A549 (cell line): ENCODE measurements at regions not wholly inside any gene's neighbourhood (a gene's known extent, or its start where the extent isn't known, plus 50 kb on each side); places are given as distances from the start of the nearest gene placed in this dataset.

Source experiments
- ATAC-seq, 2 experiments: fragments of 200-7000 bp in 1 of 2; fragments of >200 bp in 1 of 2; cut with Nextera tagmentation in 1 of 2; cut with Tn5 transposase in 1 of 2; 3 replicates each; pipeline versions ENCODE4 v1.8.0 to v1.9.1; 2018 to 2020; ENCODE audit warnings: mild to moderate bottlenecking in 1 of 2, moderate library complexity in 1 of 2
- CTCF ChIA-PET: fragments of 300-600 bp; sonication (Branson Sonifier 250); formaldehyde crosslinking; extraction: SDS; loops from one replicate; lab custom pipeline; 2021; ENCODE audit warnings: antibody characterized with exemption, inconsistent platforms; lab: Yijun Ruan, JAX
- POLR2A ChIA-PET: fragments of 350-600 bp; formaldehyde crosslinking; extraction: SDS; loops from one replicate; lab custom pipeline; 2021; ENCODE audit warnings: antibody characterized with exemption, inconsistent platforms; lab: Yijun Ruan, JAX
- DNase-seq, 2 experiments: peaks; one replicate each; pipeline versions ENCODE4 v3.0.0 to v3.0.0-alpha.2; 2011 to 2016; ENCODE audit warnings: low read depth in 1 of 2, low spot score in 1 of 2
- FAIRE-seq: peaks from 2 replicates; lab custom pipeline; 2011; peaks lifted over from hg19 to GRCh38; lab: Jason Lieb, UNC
- H3K27ac ChIP-seq, 2 experiments: fragments of >200 bp; sonication (Bioruptor Twin); formaldehyde crosslinking; 3 replicates each; pipeline ENCODE4 v1.5.1; 2016 to 2017
- H3K4me1 ChIP-seq: fragments of >200 bp; sonication (Bioruptor Twin); formaldehyde crosslinking; 3 replicates; pipeline ENCODE4 v1.6.1; 2016
- H3K4me2 ChIP-seq: fragments of >200 bp; sonication (Bioruptor Twin); formaldehyde crosslinking; 3 replicates; pipeline ENCODE4 v1.6.1; 2016
- H3K4me3 ChIP-seq: fragments of >200 bp; sonication (Bioruptor Twin); formaldehyde crosslinking; 3 replicates; pipeline ENCODE4 v1.5.1; 2016
- H3K9me3 ChIP-seq: fragments of >200 bp; sonication (Bioruptor Twin); formaldehyde crosslinking; 3 replicates; pipeline ENCODE4 v1.6.1; 2016
- CBX2 ChIP-seq: fragments of 200-600 bp; sonication (generic); IDR thresholded peaks from 2 replicates; pipeline ENCODE4 v1.6.1; 2016; ENCODE audit warnings: low read depth, mild to moderate bottlenecking, borderline replicate concordance
- CHD2 ChIP-seq: fragments of 150-350 bp; IDR thresholded peaks from 2 replicates; pipeline ENCODE4 v1.6.1; 2014; ENCODE audit warnings: low read length; ENCODE audit not compliant: partially characterized antibody
- CHD4 ChIP-seq: fragments of 200-600 bp; sonication (generic); IDR thresholded peaks from 2 replicates; pipeline ENCODE4 v1.6.1; 2016; ENCODE audit warnings: antibody characterized with exemption, mild to moderate bottlenecking, borderline replicate concordance
- EP300 ChIP-seq, 2 experiments: fragments of >200 bp; sonication (Bioruptor Twin); formaldehyde crosslinking; IDR thresholded peaks; 2 replicates in 1 of 2; 3 replicates in 1 of 2; pipeline ENCODE4 v1.6.1; 2016 to 2017
- ESRRA ChIP-seq: fragments of 150-350 bp; IDR thresholded peaks from 2 replicates; pipeline ENCODE4 v1.6.1; 2014; ENCODE audit warnings: mild to moderate bottlenecking, low read length, borderline replicate concordance
- FOSB ChIP-seq: fragments of 250-450 bp; sonication (Bioruptor Pico); IDR thresholded peaks from 2 replicates; pipeline ENCODE4 v1.5.0; 2020; ENCODE audit warnings: mild to moderate bottlenecking, moderate library complexity
- FOSL2 ChIP-seq, 2 experiments: fragments of 450-650 bp in 1 of 2; fragments of >200 bp in 1 of 2; sonication (Bioruptor Twin) in 1 of 2; formaldehyde crosslinking; IDR thresholded peaks; 2 replicates each; pipeline versions ENCODE4 v1.5.0 to v1.6.1; 2016 to 2020; ENCODE audit warnings: mild to moderate bottlenecking in 1 of 2, moderate library complexity in 1 of 2
- FOXS1 ChIP-seq: fragments of 250-450 bp; sonication (Bioruptor Pico); IDR thresholded peaks from 2 replicates; pipeline ENCODE4 v1.5.0; 2020; ENCODE audit warnings: mild to moderate bottlenecking, moderate library complexity
- HDAC2 ChIP-seq: fragments of 200-600 bp; sonication (generic); IDR thresholded peaks from 2 replicates; pipeline ENCODE4 v1.6.1; 2016
- HEYL ChIP-seq: fragments of 250-450 bp; sonication (Bioruptor Pico); IDR thresholded peaks from 2 replicates; pipeline ENCODE4 v1.8.0; 2021; ENCODE audit warnings: mild to moderate bottlenecking, moderate library complexity
- HOXA7 ChIP-seq: fragments of 250-450 bp; sonication (Bioruptor Pico); IDR thresholded peaks from 2 replicates; pipeline ENCODE4 v1.5.0; 2020; ENCODE audit warnings: mild to moderate bottlenecking, moderate library complexity
- HOXB13 ChIP-seq: fragments of 250-450 bp; sonication (Bioruptor Pico); IDR thresholded peaks from 2 replicates; pipeline ENCODE4 v1.5.0; 2020; ENCODE audit warnings: low read depth, mild to moderate bottlenecking, moderate library complexity
- HOXB5 ChIP-seq: fragments of 250-450 bp; sonication (Bioruptor Pico); IDR thresholded peaks from 2 replicates; pipeline ENCODE4 v1.5.0; 2020; ENCODE audit warnings: mild to moderate bottlenecking, moderate library complexity
- KDM1A ChIP-seq: fragments of 200-600 bp; sonication (generic); IDR thresholded peaks from 2 replicates; pipeline ENCODE4 v1.6.1; 2016; ENCODE audit warnings: low read depth, mild to moderate bottlenecking
- KDM5A ChIP-seq: fragments of 200-600 bp; sonication (generic); IDR thresholded peaks from 2 replicates; pipeline ENCODE4 v1.6.1; 2016; ENCODE audit warnings: antibody characterized with exemption, mild to moderate bottlenecking
- MAFK ChIP-seq: fragments of 450-650 bp; IDR thresholded peaks from 2 replicates; pipeline ENCODE4 v1.6.1; 2014; ENCODE audit not compliant: partially characterized antibody
- MYC ChIP-seq: IDR thresholded peaks from 2 replicates; pipeline ENCODE4 v1.6.1; 2012; ENCODE audit warnings: mild to moderate bottlenecking, inconsistent platforms, low read length, improper control_type of control experiment, borderline replicate concordance
- NFE2L2 ChIP-seq: fragments of 150-350 bp; conservative IDR thresholded peaks from 2 replicates; pipeline ENCODE4 v1.6.1; 2014; ENCODE audit warnings: low read length
- NPAS2 ChIP-seq: fragments of 250-450 bp; sonication (Bioruptor Pico); IDR thresholded peaks from 2 replicates; pipeline ENCODE4 v1.8.0; 2022; ENCODE audit warnings: mild to moderate bottlenecking, moderate library complexity, borderline replicate concordance
- POLR2A ChIP-seq: IDR thresholded peaks from 2 replicates; pipeline ENCODE4 v1.6.1; 2012; ENCODE audit warnings: mild to moderate bottlenecking, low read length
- RARB ChIP-seq: fragments of 250-450 bp; sonication (Bioruptor Pico); IDR thresholded peaks from 2 replicates; pipeline ENCODE4 v1.8.0; 2021; ENCODE audit warnings: mild to moderate bottlenecking, moderate library complexity
- SMC3 ChIP-seq: fragments of >200 bp; sonication (Bioruptor Twin); formaldehyde crosslinking; IDR thresholded peaks from 3 replicates; pipeline ENCODE4 v1.6.1; 2018; ENCODE audit warnings: inconsistent platforms
- TFCP2L1 ChIP-seq: fragments of 250-450 bp; sonication (Bioruptor Pico); IDR thresholded peaks from 2 replicates; pipeline ENCODE4 v1.5.0; 2021; ENCODE audit warnings: mild to moderate bottlenecking
- ZC3H11A ChIP-seq: fragments of 450-650 bp; IDR thresholded peaks from 2 replicates; pipeline ENCODE4 v1.6.1; 2014; ENCODE audit warnings: antibody characterized with exemption, mild to moderate bottlenecking
- ZSCAN20 ChIP-seq: fragments of 250-450 bp; sonication (Bioruptor Pico); IDR thresholded peaks from 2 replicates; pipeline ENCODE4 v1.8.0; 2022; ENCODE audit warnings: mild to moderate bottlenecking, moderate library complexity
- WGBS: methylation state at CpG from one replicate; pipeline ENCODE4 v1.1.6; 2017; ENCODE audit errors: missing lambda C conversion rate; 5-methylcytosine and 5-hydroxymethylcytosine counted together
- TF ChIP-seq, protein P1 (sequence below): IDR thresholded peaks from 2 replicates; pipeline ENCODE4 v1.6.1; 2012
- TF ChIP-seq, protein P2 (sequence below): IDR thresholded peaks from 2 replicates; pipeline ENCODE4 v1.6.1; 2012
- TF ChIP-seq, protein P3 (sequence below): fragments of >200 bp; sonication (Bioruptor Twin); formaldehyde crosslinking; IDR thresholded peaks from 2 replicates; pipeline ENCODE4 v1.6.1; 2016
- TF ChIP-seq, protein P4 (sequence below): fragments of 250-450 bp; sonication (Bioruptor Pico); IDR thresholded peaks from 2 replicates; pipeline ENCODE4 v1.5.0; 2020; ENCODE audit warnings: low read depth, mild to moderate bottlenecking, moderate library complexity
- TF ChIP-seq, protein P5 (sequence below): fragments of >200 bp; sonication (Bioruptor Twin); formaldehyde crosslinking; IDR thresholded peaks from 3 replicates; pipeline ENCODE4 v1.6.1; 2016

DNA sequence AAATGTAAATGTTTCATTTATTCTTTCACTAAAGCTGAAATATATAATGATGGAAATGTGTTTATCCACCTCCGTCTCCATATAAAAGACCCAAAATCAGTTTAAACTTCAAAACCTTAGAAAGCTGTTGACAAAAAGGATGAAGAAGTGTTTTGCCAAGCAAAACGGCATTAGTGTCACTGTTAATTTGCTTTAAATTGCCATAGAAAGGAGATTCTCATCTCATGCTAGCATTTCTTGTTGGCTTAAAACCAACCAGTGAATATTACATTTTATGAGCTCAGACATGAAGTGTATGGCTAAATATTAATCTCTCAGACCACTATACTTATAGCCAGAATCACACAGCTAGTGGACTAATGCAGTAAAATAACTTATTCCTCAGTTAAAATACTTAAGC, 398.8 kb downstream of the KIF2B start:
- no peak for DNase-seq
- no peaks in the 10 kb centered on the region for H3K4me1 ChIP-seq
- H3K27ac ChIP-seq: no peak overlapping the region
- ChIA-PET CTCF (no interaction called here), POLR2A (no interaction called here)
- peak; percentile 51 for FAIRE-seq
- no peaks in the 10 kb centered on the region for H3K9me3 ChIP-seq
- no peak for ATAC-seq
- H3K4me2 ChIP-seq: no peak overlapping the region
- H3K4me3 ChIP-seq: no peak overlapping the region
- TF ChIP-seq, protein P1, sequence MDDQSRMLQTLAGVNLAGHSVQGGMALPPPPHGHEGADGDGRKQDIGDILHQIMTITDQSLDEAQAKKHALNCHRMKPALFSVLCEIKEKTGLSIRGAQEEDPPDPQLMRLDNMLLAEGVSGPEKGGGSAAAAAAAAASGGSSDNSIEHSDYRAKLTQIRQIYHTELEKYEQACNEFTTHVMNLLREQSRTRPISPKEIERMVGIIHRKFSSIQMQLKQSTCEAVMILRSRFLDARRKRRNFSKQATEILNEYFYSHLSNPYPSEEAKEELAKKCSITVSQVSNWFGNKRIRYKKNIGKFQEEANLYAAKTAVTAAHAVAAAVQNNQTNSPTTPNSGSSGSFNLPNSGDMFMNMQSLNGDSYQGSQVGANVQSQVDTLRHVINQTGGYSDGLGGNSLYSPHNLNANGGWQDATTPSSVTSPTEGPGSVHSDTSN: no peak
- TF ChIP-seq ZC3H11A: no peak
- no peak for TF ChIP-seq KDM1A
- TF ChIP-seq POLR2A: no peak
- TF ChIP-seq, protein P2, sequence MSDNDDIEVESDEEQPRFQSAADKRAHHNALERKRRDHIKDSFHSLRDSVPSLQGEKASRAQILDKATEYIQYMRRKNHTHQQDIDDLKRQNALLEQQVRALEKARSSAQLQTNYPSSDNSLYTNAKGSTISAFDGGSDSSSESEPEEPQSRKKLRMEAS: no peak
- no peak for TF ChIP-seq HEYL (CRISPR knock-in tag)
- no peak for TF ChIP-seq HOXB5 (CRISPR knock-in tag)
- no peak for TF ChIP-seq EP300 (IDR thresholded peaks at IDR 0.05)
- TF ChIP-seq FOSB (CRISPR knock-in tag): no peak
- TF ChIP-seq, protein P3, sequence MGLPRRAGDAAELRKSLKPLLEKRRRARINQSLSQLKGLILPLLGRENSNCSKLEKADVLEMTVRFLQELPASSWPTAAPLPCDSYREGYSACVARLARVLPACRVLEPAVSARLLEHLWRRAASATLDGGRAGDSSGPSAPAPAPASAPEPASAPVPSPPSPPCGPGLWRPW: no peak
- no peak for TF ChIP-seq KDM5A
- no peak for TF ChIP-seq CHD2
- TF ChIP-seq, protein P4, sequence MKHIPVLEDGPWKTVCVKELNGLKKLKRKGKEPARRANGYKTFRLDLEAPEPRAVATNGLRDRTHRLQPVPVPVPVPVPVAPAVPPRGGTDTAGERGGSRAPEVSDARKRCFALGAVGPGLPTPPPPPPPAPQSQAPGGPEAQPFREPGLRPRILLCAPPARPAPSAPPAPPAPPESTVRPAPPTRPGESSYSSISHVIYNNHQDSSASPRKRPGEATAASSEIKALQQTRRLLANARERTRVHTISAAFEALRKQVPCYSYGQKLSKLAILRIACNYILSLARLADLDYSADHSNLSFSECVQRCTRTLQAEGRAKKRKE (CRISPR knock-in tag): no peak
- TF ChIP-seq NPAS2 (CRISPR knock-in tag): no peak
- TF ChIP-seq TFCP2L1: no peak
- TF ChIP-seq HOXA7: no peak
- TF ChIP-seq, protein P5, sequence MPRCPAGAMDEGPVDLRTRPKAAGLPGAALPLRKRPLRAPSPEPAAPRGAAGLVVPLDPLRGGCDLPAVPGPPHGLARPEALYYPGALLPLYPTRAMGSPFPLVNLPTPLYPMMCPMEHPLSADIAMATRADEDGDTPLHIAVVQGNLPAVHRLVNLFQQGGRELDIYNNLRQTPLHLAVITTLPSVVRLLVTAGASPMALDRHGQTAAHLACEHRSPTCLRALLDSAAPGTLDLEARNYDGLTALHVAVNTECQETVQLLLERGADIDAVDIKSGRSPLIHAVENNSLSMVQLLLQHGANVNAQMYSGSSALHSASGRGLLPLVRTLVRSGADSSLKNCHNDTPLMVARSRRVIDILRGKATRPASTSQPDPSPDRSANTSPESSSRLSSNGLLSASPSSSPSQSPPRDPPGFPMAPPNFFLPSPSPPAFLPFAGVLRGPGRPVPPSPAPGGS: no peak
- no peak for TF ChIP-seq RARB
- TF ChIP-seq CBX2: no peak
- TF ChIP-seq SMC3: no peak
- TF ChIP-seq, all 56 proteins: peak for 0
- WGBS: under 1% methylated on average over 2 of the region's 2 CpGs

DNA sequence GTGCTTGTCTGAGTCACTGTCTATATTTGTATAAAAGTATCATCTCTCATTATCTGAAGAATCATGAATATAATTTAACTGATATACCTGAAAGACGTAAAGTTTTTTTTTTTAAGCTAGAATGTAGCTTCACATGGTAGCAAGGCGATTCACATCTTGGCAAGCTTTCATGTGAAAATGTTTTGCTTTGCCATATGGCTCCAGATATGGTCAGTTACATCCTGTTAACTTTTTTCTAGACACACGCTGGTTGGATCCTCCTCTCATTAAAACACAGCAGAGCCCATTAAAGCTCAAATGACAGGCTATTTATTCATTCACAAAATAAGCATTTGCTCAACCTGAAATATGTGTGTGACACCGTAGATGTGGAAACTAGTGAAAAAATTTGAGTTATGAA, 412.8 kb downstream of the KIF2B start:
- Histone ChIP-seq H3K4me3 (no peak overlapping the region), H3K4me2 (no peak overlapping the region), H3K9me3 (no peaks in the 10 kb centered on the region), H3K4me1 (no peaks in the 10 kb centered on the region), H3K27ac (no peak overlapping the region)
- WGBS: 8% methylated on average over 4 of the region's 4 CpGs
- FAIRE-seq (no peak), DNase-seq (no peak), ATAC-seq (no peak)
- POLR2A ChIA-PET: no interaction called here
- CTCF ChIA-PET: interaction anchor here (0.5 kb wide), 1 partner anchor 531 kb away, joined by 3 read pairs; no protein-coding TSS in a partner anchor
- TF ChIP-seq, protein P5: no peak
- TF ChIP-seq ESRRA (no peak), FOXS1 (CRISPR knock-in tag) (no peak), FOSL2 (IDR thresholded peaks at IDR 0.05) (no peak), FOSL2 (CRISPR knock-in tag; IDR thresholded peaks at IDR 0.05) (no peak), NFE2L2 (no peak), MYC (no peak), KDM5A (no peak), HDAC2 (no peak), CHD4 (no peak), HOXB13 (CRISPR knock-in tag) (no peak), MAFK (no peak), ZSCAN20 (CRISPR knock-in tag) (no peak), ZC3H11A (no peak), TFCP2L1 (no peak)
- TF ChIP-seq, protein P4 (CRISPR knock-in tag): no peak
- TF ChIP-seq, protein P2: no peak
